ENCODE measurements at regions not wholly inside any gene's neighbourhood (a gene's known extent, or its start where the extent isn't known, plus 50 kb on each side); places are given as distances from the start of the nearest gene placed in this dataset.

DNA sequence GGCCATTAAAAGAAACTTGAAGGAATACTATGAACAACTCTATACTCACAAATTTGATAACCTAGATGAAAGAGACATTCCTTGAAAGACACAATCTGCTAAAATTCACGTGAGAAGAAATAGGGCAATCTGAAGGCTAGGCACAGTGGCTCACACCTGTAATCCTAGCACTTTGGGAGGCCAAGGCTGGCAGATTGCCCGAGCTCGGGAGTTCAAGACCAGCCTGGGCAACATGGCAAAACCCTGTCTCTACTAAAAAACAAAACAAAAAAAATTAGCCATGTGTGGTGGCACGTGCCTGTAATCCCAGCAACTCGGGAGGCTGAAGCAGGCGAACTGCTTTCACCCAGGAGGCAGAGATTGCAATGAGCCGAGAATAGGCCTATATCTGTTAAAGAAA, 104.8 kb downstream of the HES1 start:
- H3K36me3 ChIP-seq = no peaks in the 10 kb centered on the region
- H3K4me1 ChIP-seq = no peaks in the 10 kb centered on the region
- H3K27me3 ChIP-seq = no peaks in the 10 kb centered on the region
- no peak overlapping the region for H3K4me3 ChIP-seq
- FAIRE-seq (no peak), DNase-seq (no peak), ATAC-seq (no peak)
- 75 to 83% methylated on average over 7 of the region's 7 CpGs for WGBS, 2 donors
- H3K27ac ChIP-seq = no peak overlapping the region
- intact Hi-C loops (cut with DNase I) = no loop called here
- TF ChIP-seq CTCF (IDR thresholded peaks at IDR 0.05) = no peak
- H3K9me3 ChIP-seq = no peaks in the 10 kb centered on the region

DNA sequence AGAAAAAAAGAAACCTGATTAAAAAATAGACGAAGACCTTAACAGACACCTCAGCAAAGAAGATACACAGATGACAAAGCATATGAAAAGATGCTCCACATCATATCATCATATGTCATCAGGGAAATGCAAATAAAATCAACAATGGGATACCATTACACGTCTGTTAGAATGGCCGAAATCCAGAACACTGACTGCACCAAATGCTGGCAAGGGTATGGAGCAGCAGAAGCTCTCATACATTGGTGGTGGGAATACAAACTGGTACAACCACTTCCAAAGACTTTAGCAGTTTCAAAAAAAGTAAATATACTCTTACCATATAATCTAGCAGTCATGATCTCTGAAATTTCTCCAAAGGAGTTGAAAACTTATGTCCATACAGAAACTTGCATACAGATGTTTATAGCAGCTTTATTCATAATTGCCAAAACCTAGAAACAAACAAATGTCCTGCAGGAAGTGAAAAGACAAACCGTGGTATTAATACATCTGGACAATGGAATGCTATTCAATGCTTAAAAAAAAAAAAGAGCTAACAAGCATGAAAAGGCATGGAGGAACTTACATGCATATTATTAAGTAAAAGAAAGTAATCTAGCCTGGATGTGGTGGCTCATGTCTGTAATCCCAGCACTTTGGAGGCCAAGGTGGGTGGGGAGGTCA, 107.4 kb downstream of the HES1 start:
- no peak overlapping the region for H3K4me3 ChIP-seq
- H3K27me3 ChIP-seq = no peaks in the 10 kb centered on the region
- no peak for DNase-seq
- ATAC-seq = no peak
- H3K4me1 ChIP-seq = no peaks in the 10 kb centered on the region
- intact Hi-C loops (cut with DNase I) = no loop called here
- FAIRE-seq = no peak
- H3K9me3 ChIP-seq = no peaks in the 10 kb centered on the region
- WGBS, 2 donors = 74 to 80% methylated on average over 4 of the region's 4 CpGs
- no peak for TF ChIP-seq CTCF (IDR thresholded peaks at IDR 0.05)
- no peak overlapping the region for H3K27ac ChIP-seq
- H3K36me3 ChIP-seq = no peaks in the 10 kb centered on the region

- Histone ChIP-seq H3K4me3 (no peak overlapping the region), H3K4me1 (no peaks in the 10 kb centered on the region), H3K27me3 (no peaks in the 10 kb centered on the region), H3K27ac (no peak overlapping the region), H3K36me3 (no peaks in the 10 kb centered on the region), H3K9me3 (no peaks in the 10 kb centered on the region)
- DNase-seq = no peak
- no peak for TF ChIP-seq CTCF (IDR thresholded peaks at IDR 0.05)
- 37 to 41% methylated on average over 6 of the region's 6 CpGs for WGBS, 2 donors
- intact Hi-C loops (cut with DNase I) = no loop called here
- no peak for ATAC-seq
- FAIRE-seq = no peak
These were observed 107.0 kb downstream of the CPN2 start for GRCh38 chr3:194244167-194244566.

GRCh38 chr3:194245474-194245873, 105.7 kb downstream of the CPN2 start:
- intact Hi-C loops (cut with DNase I) = no loop called here
- Histone ChIP-seq H3K36me3 (no peaks in the 10 kb centered on the region), H3K4me1 (peaks cover 0 to under 1% (median 0%) of the 10 kb centered on the region in 3 donors), H3K27me3 (no peaks in the 10 kb centered on the region), H3K4me3 (no peak overlapping the region), H3K9me3 (no peaks in the 10 kb centered on the region), H3K27ac (no peak overlapping the region)
- no peak for TF ChIP-seq CTCF (IDR thresholded peaks at IDR 0.05)
- DNase-seq = no peak
- no peak for FAIRE-seq
- 97 to 98% methylated on average over 2 of the region's 2 CpGs for WGBS, 2 donors
- no peak for ATAC-seq

- Histone ChIP-seq H3K27me3 (no peaks in the 10 kb centered on the region), H3K9me3 (no peaks in the 10 kb centered on the region), H3K27ac (no peak overlapping the region), H3K36me3 (no peaks in the 10 kb centered on the region), H3K4me1 (peaks cover 0 to 5% (median 0%) of the 10 kb centered on the region in 3 donors), H3K4me3 (no peak overlapping the region)
- DNase-seq = no peak
- no peak for FAIRE-seq
- intact Hi-C loops (cut with DNase I) = no loop called here
- ATAC-seq = no peak
- 91 to 94% methylated on average over 4 of the region's 4 CpGs for WGBS, 2 donors
- no peak for TF ChIP-seq CTCF (IDR thresholded peaks at IDR 0.05)
These were observed 105.1 kb downstream of the CPN2 start for GRCh38 chr3:194245975-194246561.

All from pancreas (tissue), 10 donors.